ENCODE measurements at regions not wholly inside any gene's neighbourhood (a gene's known extent, or its start where the extent isn't known, plus 50 kb on each side); places are given as distances from the start of the nearest gene placed in this dataset.

GRCh38 chr5:98993512-98993911 is 64.7 kb upstream of the CHD1 start:
- DNase-seq, result no peak

- DNase-seq, result no peak
Measured at GRCh38 chr5:98992552-98992951, 63.7 kb upstream of the CHD1 start.

GRCh38 chr5:98989727-98990126 is 60.9 kb upstream of the CHD1 start:
- no peak for DNase-seq

- no peak for DNase-seq
Measured at GRCh38 chr5:98986587-98986986, 57.8 kb upstream of the CHD1 start.

GRCh38 chr5:98982880-98983279 is 54.1 kb upstream of the CHD1 start:
- DNase-seq, result no peak

Measured in activated CD4-positive, alpha-beta T cell treated with anti-CD3 and anti-CD28 coated beads, Interleukin-2, Interleukin-6, amounts not matched to agents 100 ng/mL and 50 ng/mL, durations not matched to agents 16 hours and 8 hours (primary cell).